Osteoblast (primary cell): ENCODE measurements at regions not wholly inside any gene's neighbourhood (a gene's known extent, or its start where the extent isn't known, plus 50 kb on each side); places are given as distances from the start of the nearest gene placed in this dataset.
A peak's percentile ranks its signal among the peaks of the same experiment; 100 is the strongest.

Source experiments
- DNase-seq: peaks from one replicate; pipeline ENCODE4 v3.0.0; 2011; ENCODE audit warnings: low spot score, mixed read lengths; ENCODE audit not compliant: insufficient read length; ENCODE audit errors: missing footprints
- H2AFZ ChIP-seq: 2 replicates; pipeline ENCODE4 v1.6.0; 2011; ENCODE audit warnings: mild to moderate bottlenecking, low read length
- H3K27ac ChIP-seq: 2 replicates; pipeline ENCODE4 v1.5.1; 2011; ENCODE audit warnings: mild to moderate bottlenecking, low read depth, low read length, moderate library complexity
- H3K27me3 ChIP-seq: 2 replicates; pipeline ENCODE4 v1.6.0; 2012; ENCODE audit warnings: mild to moderate bottlenecking, control low read depth, inconsistent platforms, low read length, moderate library complexity; ENCODE audit not compliant: insufficient read depth
- H3K36me3 ChIP-seq: 2 replicates; pipeline ENCODE4 v1.5.1; 2011; ENCODE audit warnings: mild to moderate bottlenecking, low read length, control low read depth, moderate library complexity; ENCODE audit not compliant: insufficient read depth
- H3K4me1 ChIP-seq: 2 replicates; pipeline ENCODE4 v1.5.1; 2011; ENCODE audit warnings: mild to moderate bottlenecking, low read length, control low read depth, moderate library complexity; ENCODE audit not compliant: insufficient read depth
- H3K4me2 ChIP-seq: 2 replicates; pipeline ENCODE4 v1.6.0; 2011; ENCODE audit warnings: mild to moderate bottlenecking, low read length; ENCODE audit not compliant: insufficient read depth
- H3K4me3 ChIP-seq: fragments of 200-600 bp; sonication (generic); 3 replicates; pipeline ENCODE4 v1.5.1; 2012; ENCODE audit warnings: mild to moderate bottlenecking, low read length, inconsistent platforms; ENCODE audit not compliant: insufficient read depth
- H3K79me2 ChIP-seq: 2 replicates; pipeline ENCODE4 v1.6.0; 2012; ENCODE audit warnings: mild to moderate bottlenecking, low read length, control low read depth, inconsistent platforms; ENCODE audit not compliant: insufficient read depth
- H3K9me3 ChIP-seq: 2 replicates; pipeline ENCODE4 v1.5.1; 2011; ENCODE audit warnings: low read depth, low read length, control low read depth
- H4K20me1 ChIP-seq: 2 replicates; pipeline ENCODE4 v1.6.0; 2012; ENCODE audit warnings: mild to moderate bottlenecking, low read length, control low read depth; ENCODE audit not compliant: insufficient read depth
- TF ChIP-seq, protein P1 (sequence below): IDR thresholded peaks from 2 replicates; pipeline ENCODE4 v1.5.1; 2011; ENCODE audit warnings: mild to moderate bottlenecking, low read depth, low read length, moderate library complexity; ENCODE audit errors: extremely low read depth

GRCh38 chr6:156111913-156112312, 656.3 kb upstream of the NOX3 start:
- Histone ChIP-seq H3K4me1 (no peaks in the 10 kb centered on the region), H3K9me3 (no peaks in the 10 kb centered on the region), H3K4me2 (no peak overlapping the region), H3K79me2 (no peaks in the 10 kb centered on the region), H3K27me3 (no peaks in the 10 kb centered on the region), H3K27ac (no peak overlapping the region), H2AFZ (no peak overlapping the region), H3K4me3 (no peak overlapping the region), H3K36me3 (no peaks in the 10 kb centered on the region), H4K20me1 (no peaks in the 10 kb centered on the region)
- DNase-seq = no peak
- TF ChIP-seq, protein P1, sequence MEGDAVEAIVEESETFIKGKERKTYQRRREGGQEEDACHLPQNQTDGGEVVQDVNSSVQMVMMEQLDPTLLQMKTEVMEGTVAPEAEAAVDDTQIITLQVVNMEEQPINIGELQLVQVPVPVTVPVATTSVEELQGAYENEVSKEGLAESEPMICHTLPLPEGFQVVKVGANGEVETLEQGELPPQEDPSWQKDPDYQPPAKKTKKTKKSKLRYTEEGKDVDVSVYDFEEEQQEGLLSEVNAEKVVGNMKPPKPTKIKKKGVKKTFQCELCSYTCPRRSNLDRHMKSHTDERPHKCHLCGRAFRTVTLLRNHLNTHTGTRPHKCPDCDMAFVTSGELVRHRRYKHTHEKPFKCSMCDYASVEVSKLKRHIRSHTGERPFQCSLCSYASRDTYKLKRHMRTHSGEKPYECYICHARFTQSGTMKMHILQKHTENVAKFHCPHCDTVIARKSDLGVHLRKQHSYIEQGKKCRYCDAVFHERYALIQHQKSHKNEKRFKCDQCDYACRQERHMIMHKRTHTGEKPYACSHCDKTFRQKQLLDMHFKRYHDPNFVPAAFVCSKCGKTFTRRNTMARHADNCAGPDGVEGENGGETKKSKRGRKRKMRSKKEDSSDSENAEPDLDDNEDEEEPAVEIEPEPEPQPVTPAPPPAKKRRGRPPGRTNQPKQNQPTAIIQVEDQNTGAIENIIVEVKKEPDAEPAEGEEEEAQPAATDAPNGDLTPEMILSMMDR = no peak

DNA sequence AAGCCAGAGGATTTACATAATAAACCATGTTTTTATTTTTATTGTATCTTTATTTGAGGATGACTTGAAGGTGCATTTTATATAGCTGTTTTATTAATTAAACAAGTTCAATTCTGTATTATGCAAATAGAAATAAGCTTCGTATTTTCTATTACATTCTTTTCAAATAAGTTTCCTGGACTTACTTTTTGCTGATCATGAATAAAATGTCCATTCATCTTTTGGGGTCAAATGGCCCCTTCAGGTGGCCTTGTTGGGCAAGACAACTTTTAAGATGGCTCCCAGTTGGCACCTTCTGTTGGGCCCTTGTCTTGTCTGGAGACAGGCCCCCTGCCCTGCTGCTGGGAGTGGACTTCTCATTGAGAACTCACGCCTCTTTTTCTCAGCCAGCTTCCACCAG, 654.6 kb upstream of the NOX3 start:
- Histone ChIP-seq H3K79me2 (no peaks in the 10 kb centered on the region), H3K27me3 (no peaks in the 10 kb centered on the region), H4K20me1 (no peaks in the 10 kb centered on the region), H2AFZ (no peak overlapping the region), H3K27ac (no peak overlapping the region), H3K36me3 (no peaks in the 10 kb centered on the region), H3K4me2 (no peak overlapping the region), H3K4me3 (no peak overlapping the region), H3K9me3 (no peaks in the 10 kb centered on the region), H3K4me1 (no peaks in the 10 kb centered on the region)
- peak; percentile 41 for DNase-seq
- TF ChIP-seq, protein P1 = no peak

DNA sequence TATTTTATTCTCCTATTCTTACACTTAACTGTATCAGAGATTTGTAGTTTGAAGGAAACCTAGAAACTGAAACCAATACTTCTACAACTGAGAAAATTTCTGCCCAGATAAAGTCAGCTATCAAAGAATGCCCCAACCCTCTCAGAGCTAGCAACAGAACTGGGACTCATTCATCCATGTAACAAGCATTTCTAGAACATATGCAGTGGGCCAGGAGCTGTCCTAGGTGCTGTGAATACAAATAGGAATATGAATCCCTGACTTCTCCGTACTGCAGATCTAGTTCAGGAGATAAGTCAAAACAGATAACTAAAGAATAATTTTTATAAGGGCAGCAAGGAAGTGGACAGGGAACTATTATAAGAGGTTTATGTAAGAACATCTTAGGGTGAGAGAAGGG, 654.1 kb upstream of the NOX3 start:
- no peak overlapping the region for H3K27ac ChIP-seq
- H3K79me2 ChIP-seq = no peaks in the 10 kb centered on the region
- H4K20me1 ChIP-seq = no peaks in the 10 kb centered on the region
- no peaks in the 10 kb centered on the region for H3K27me3 ChIP-seq
- TF ChIP-seq, protein P1 = no peak
- no peaks in the 10 kb centered on the region for H3K4me1 ChIP-seq
- H3K4me3 ChIP-seq = no peak overlapping the region
- DNase-seq = no peak
- H3K4me2 ChIP-seq = no peak overlapping the region
- H2AFZ ChIP-seq = no peak overlapping the region
- H3K9me3 ChIP-seq = no peaks in the 10 kb centered on the region
- no peaks in the 10 kb centered on the region for H3K36me3 ChIP-seq

DNA sequence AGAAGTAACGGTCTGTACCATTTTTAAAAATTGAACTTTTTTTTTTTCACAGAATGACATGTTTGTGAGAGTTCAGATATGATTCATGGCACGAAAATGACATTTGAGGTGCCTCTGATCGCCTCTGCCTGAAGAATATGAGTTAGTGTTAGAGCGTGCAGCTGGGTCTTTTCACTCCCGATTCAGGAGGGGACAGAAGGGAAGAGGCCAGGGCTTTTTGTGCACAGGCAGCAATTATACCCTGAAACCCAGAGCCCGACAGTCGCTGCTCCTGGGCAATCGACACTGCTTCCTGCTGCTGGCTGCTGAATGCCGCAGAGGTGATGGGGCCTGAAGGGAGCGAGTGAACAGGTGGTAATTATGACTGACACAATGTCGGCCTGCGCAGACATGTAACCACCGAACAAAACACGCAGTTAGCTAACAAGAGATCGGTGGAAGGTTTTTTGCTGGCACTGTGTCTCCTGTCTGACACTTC, 652.0 kb upstream of the NOX3 start:
- Histone ChIP-seq H4K20me1 (no peaks in the 10 kb centered on the region), H3K4me2 (no peak overlapping the region), H3K79me2 (no peaks in the 10 kb centered on the region), H3K27me3 (no peaks in the 10 kb centered on the region), H3K4me3 (no peak overlapping the region), H3K9me3 (no peaks in the 10 kb centered on the region), H2AFZ (no peak overlapping the region), H3K36me3 (no peaks in the 10 kb centered on the region), H3K4me1 (no peaks in the 10 kb centered on the region), H3K27ac (no peak overlapping the region)
- TF ChIP-seq, protein P1 = no peak
- no peak for DNase-seq
